ENCODE measurements at regions not wholly inside any gene's neighbourhood (a gene's known extent, or its start where the extent isn't known, plus 50 kb on each side); places are given as distances from the start of the nearest gene placed in this dataset.

DNA sequence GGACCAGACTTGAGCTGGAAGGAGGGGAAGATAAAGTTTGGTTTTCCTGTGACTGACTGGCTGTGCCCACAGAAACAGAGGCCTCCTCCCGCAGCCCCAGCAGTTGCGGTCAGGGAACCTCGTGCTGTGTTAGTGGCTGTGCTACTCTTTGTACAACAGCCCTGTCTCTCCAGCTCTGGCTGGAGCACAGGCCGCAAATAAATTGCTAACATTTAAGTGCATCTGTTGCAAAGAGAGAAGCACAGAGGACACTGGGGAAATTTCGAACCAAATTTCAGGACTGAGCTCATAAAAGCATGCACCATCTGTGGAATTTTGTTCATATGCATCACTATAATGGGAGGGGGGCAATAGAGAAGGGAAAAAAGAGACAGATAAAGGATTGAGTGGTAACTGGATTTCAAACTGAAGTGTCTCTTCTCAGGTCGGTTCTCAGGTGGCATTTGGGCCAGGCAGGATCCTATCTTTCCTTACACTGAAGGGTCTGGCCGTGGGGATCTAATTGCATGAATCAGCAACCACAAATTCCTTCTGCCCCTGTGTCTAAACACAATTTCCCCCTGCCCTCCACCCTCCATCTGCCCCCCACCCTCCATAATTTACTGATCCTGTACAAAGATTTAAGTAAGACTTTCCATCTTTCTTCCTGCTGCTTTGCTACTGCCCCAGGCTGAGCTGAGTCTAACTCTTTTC, 88.9 kb upstream of the ATXN1 start:
- 83% methylated on average over 7 of the region's 7 CpGs for WGBS (ENCODE audit: missing lambda C conversion rate)
- H3K4me2 ChIP-seq: no peak overlapping the region
- H3K27ac ChIP-seq: no peak overlapping the region
- no peak for ATAC-seq
- peaks cover 3% of the 10 kb centered on the region; the same call in 1 of the 3 replicates for H3K4me1 ChIP-seq
- ChIA-PET CTCF (no interaction called here), POLR2A (no interaction called here)
- FAIRE-seq: no peak
- TF ChIP-seq RARB (CRISPR knock-in tag; IDR thresholded peaks at IDR 0.05) (no peak), RFX5 (IDR thresholded peaks at IDR 0.05) (no peak), MYC (IDR thresholded peaks at IDR 0.05; ENCODE audit: borderline replicate concordance, low read length) (no peak), SMC3 (IDR thresholded peaks at IDR 0.05) (no peak), MAZ (IDR thresholded peaks at IDR 0.05; ENCODE audit: borderline replicate concordance, low read depth, low read length) (no peak), RAD21 (conservative IDR thresholded peaks at IDR 0.05 in 1 of 2, IDR thresholded peaks at IDR 0.05 in 1 of 2) (no peak), POLR2A (IDR thresholded peaks at IDR 0.05; ENCODE audit: low read length) (no peak), ZSCAN20 (CRISPR knock-in tag; IDR thresholded peaks at IDR 0.05) (no peak), EP300 (IDR thresholded peaks at IDR 0.05) (no peak), FOSB (CRISPR knock-in tag; IDR thresholded peaks at IDR 0.05) (no peak), FOSL2 (IDR thresholded peaks at IDR 0.05) (no peak), FOSL2 (CRISPR knock-in tag; IDR thresholded peaks at IDR 0.05) (no peak), CHD2 (IDR thresholded peaks at IDR 0.05; ENCODE audit: low read length, partially characterized antibody) (no peak), CHD4 (IDR thresholded peaks at IDR 0.05; ENCODE audit: borderline replicate concordance) (no peak), TFCP2L1 (CRISPR knock-in tag; IDR thresholded peaks at IDR 0.05) (no peak), SREBF2 (IDR thresholded peaks at IDR 0.05) (no peak), NR3C1 (IDR thresholded peaks at IDR 0.05) (no peak), HOXB5 (CRISPR knock-in tag; IDR thresholded peaks at IDR 0.05) (no peak), GATA3 (IDR thresholded peaks at IDR 0.05; ENCODE audit: borderline replicate concordance) (no peak)
- TF ChIP-seq, protein P1, sequence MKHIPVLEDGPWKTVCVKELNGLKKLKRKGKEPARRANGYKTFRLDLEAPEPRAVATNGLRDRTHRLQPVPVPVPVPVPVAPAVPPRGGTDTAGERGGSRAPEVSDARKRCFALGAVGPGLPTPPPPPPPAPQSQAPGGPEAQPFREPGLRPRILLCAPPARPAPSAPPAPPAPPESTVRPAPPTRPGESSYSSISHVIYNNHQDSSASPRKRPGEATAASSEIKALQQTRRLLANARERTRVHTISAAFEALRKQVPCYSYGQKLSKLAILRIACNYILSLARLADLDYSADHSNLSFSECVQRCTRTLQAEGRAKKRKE (CRISPR knock-in tag; IDR thresholded peaks at IDR 0.05; ENCODE audit: low read depth): no peak
- TF ChIP-seq, protein P2, sequence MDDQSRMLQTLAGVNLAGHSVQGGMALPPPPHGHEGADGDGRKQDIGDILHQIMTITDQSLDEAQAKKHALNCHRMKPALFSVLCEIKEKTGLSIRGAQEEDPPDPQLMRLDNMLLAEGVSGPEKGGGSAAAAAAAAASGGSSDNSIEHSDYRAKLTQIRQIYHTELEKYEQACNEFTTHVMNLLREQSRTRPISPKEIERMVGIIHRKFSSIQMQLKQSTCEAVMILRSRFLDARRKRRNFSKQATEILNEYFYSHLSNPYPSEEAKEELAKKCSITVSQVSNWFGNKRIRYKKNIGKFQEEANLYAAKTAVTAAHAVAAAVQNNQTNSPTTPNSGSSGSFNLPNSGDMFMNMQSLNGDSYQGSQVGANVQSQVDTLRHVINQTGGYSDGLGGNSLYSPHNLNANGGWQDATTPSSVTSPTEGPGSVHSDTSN (IDR thresholded peaks at IDR 0.05): no peak
- H3K9me3 ChIP-seq: no peaks in the 10 kb centered on the region
- no peak overlapping the region for H3K4me3 ChIP-seq
- no peak for DNase-seq (ENCODE audit: low read depth in 1 of 2, low spot score in 1 of 2)

DNA sequence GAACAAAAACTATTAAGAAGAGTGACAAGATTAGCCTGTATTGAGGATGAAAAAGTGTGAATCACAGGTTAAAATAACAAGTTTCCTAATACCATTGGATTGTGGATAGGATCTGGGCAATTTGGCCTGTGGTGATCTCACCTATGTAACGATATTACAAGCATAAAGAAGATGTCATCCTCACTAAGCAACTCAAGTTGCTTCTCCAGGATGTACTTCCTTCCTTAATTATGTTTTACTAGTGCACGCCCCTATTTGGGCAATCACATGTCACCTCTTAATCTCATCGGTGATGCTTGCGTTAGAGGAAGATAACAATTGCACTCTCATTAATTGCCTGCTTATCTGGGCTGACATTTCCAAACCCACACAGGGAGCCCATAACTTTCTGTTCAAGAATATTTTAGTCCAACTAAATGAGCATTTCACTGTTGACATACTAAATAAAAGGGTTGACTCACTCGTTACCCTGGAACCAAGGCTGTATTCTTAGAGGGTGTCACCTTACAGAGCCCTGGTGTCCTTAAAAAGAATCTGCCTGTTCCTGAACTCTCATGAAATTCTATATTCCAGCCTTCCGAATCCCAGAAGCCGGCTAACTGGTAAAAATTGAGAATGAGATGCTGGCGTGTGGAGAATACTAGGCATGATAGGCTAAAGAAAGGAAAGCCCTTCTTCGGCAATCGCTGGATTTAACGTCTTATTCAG, 88.2 kb upstream of the ATXN1 start:
- no peak for FAIRE-seq
- peak in 1 of 2 experiments; percentile 9 for DNase-seq (ENCODE audit: low read depth in 1 of 2, low spot score in 1 of 2)
- ChIA-PET CTCF (no interaction called here), POLR2A (no interaction called here)
- ATAC-seq: no peak
- Histone ChIP-seq H3K4me2 (peak overlapping the region; percentile 28; the same call in 1 of the 3 replicates), H3K4me3 (no peak overlapping the region), H3K27ac (no peak overlapping the region), H3K4me1 (peaks cover 3% of the 10 kb centered on the region; the same call in 1 of the 3 replicates), H3K9me3 (no peaks in the 10 kb centered on the region)
- TF ChIP-seq EHMT2 (IDR thresholded peaks at IDR 0.05; ENCODE audit: low read depth) (no peak), NR3C1 (IDR thresholded peaks at IDR 0.05) (no peak), MAFK (IDR thresholded peaks at IDR 0.05; ENCODE audit: partially characterized antibody) (no peak)
- WGBS (ENCODE audit: missing lambda C conversion rate): 71% methylated on average over 11 of the region's 11 CpGs

DNA sequence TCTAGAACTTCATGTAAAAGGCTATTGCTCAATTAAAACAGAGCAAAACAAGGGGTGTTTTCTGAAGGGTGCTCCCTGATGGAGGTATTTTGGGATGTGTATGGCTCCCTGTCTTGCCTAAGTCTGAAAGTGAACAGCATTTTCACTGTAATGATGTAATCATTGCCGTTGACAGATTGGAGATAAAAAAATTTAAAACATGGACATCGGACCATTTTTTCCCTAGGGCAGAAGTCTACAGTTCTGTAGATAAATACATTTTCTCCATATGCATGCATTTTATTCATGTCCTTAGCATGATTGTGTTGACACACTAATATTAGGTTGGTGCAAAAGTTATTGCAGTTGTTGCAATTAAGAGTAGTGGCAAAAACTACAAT, 85.1 kb upstream of the ATXN1 start:
- Histone ChIP-seq H3K4me3 (no peak overlapping the region), H3K27ac (no peak overlapping the region), H3K9me3 (no peaks in the 10 kb centered on the region), H3K4me2 (no peak overlapping the region), H3K4me1 (no peaks in the 10 kb centered on the region; the same call in 2 of the 3 replicates)
- ChIA-PET CTCF (no interaction called here), POLR2A (no interaction called here)
- no peak for FAIRE-seq
- no peak for DNase-seq (ENCODE audit: low read depth in 1 of 2, low spot score in 1 of 2)
- ATAC-seq: no peak
- WGBS (ENCODE audit: missing lambda C conversion rate): 92% methylated on average over 2 of the region's 2 CpGs
- TF ChIP-seq EP300 (IDR thresholded peaks at IDR 0.05) (no peak), CEBPB (IDR thresholded peaks at IDR 0.05) (no peak), SMC3 (IDR thresholded peaks at IDR 0.05) (no peak), NPAS2 (CRISPR knock-in tag; IDR thresholded peaks at IDR 0.05; ENCODE audit: borderline replicate concordance) (no peak), KDM5A (IDR thresholded peaks at IDR 0.05) (no peak), ZFP36 (IDR thresholded peaks at IDR 0.05; ENCODE audit: borderline replicate concordance, partially characterized antibody) (no peak), MYC (IDR thresholded peaks at IDR 0.05; ENCODE audit: borderline replicate concordance, low read length) (no peak)
- TF ChIP-seq, protein P3, sequence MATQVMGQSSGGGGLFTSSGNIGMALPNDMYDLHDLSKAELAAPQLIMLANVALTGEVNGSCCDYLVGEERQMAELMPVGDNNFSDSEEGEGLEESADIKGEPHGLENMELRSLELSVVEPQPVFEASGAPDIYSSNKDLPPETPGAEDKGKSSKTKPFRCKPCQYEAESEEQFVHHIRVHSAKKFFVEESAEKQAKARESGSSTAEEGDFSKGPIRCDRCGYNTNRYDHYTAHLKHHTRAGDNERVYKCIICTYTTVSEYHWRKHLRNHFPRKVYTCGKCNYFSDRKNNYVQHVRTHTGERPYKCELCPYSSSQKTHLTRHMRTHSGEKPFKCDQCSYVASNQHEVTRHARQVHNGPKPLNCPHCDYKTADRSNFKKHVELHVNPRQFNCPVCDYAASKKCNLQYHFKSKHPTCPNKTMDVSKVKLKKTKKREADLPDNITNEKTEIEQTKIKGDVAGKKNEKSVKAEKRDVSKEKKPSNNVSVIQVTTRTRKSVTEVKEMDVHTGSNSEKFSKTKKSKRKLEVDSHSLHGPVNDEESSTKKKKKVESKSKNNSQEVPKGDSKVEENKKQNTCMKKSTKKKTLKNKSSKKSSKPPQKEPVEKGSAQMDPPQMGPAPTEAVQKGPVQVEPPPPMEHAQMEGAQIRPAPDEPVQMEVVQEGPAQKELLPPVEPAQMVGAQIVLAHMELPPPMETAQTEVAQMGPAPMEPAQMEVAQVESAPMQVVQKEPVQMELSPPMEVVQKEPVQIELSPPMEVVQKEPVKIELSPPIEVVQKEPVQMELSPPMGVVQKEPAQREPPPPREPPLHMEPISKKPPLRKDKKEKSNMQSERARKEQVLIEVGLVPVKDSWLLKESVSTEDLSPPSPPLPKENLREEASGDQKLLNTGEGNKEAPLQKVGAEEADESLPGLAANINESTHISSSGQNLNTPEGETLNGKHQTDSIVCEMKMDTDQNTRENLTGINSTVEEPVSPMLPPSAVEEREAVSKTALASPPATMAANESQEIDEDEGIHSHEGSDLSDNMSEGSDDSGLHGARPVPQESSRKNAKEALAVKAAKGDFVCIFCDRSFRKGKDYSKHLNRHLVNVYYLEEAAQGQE (IDR thresholded peaks at IDR 0.05): no peak
